ENCODE measurements at regions not wholly inside any gene's neighbourhood (a gene's known extent, or its start where the extent isn't known, plus 50 kb on each side); places are given as distances from the start of the nearest gene placed in this dataset.

DNA sequence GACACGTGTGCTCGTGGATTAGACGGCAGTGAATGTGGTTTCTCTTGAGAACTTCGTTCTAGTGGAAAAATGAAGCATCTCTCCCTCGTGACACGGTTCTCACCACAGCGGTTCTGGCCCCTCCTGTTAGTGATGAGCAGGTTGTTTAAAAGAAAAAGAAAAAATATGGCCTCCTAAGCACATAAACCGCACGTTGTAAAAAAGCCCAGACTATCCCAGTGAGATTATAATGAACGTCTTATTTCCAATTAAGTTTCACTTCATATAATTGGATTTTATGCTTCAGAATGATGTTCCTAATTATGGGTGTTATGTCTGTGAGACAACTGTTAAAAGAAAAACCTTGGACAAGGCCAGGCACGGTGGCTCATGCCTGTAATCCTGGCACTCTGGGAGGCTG, 74.5 kb upstream of the FRMD1 start:
- peaks cover 1 to 5% (median 3%) of the 10 kb centered on the region in 3 donors for H3K27me3 Mint-ChIP-seq (ENCODE audit: low read depth in 3 of 3)
- no peak overlapping the region for H3K4me3 Mint-ChIP-seq
- H3K9me3 Mint-ChIP-seq: no peaks in the 10 kb centered on the region

DNA sequence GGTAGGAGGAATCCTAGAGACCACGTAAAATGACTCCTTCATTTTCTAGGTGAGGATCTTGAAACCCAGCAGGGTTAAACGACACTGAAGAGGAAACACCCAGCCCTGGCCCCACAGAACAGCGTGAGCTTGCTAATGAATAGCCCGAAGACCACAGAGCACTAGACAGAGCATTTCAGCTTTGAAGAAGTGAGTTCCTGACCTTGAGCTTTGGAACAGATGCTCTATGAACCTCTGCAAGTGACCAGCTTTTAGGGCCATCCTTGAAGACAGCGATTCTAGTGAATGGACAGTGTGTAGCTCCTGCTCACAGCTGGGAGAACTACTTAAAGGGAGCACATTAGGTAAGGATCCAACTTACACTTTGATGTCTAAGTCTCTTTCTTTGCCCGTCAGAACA, 74.0 kb upstream of the FRMD1 start:
- no peak overlapping the region for H3K27ac Mint-ChIP-seq
- no peaks in the 10 kb centered on the region for H3K4me1 Mint-ChIP-seq
- H3K9me3 Mint-ChIP-seq: no peaks in the 10 kb centered on the region
- no peak for DNase-seq
- peaks cover 1 to 5% (median 3%) of the 10 kb centered on the region in 3 donors for H3K27me3 Mint-ChIP-seq (ENCODE audit: low read depth in 3 of 3)
- no peak overlapping the region for H3K4me3 Mint-ChIP-seq
- H3K36me3 Mint-ChIP-seq: no peaks in the 10 kb centered on the region

More for the DNA sequence above, 74.5 kb upstream of the FRMD1 start:
- DNase-seq: no peak
- no peak overlapping the region for H3K27ac Mint-ChIP-seq
- H3K4me1 Mint-ChIP-seq: no peaks in the 10 kb centered on the region
- no peaks in the 10 kb centered on the region for H3K36me3 Mint-ChIP-seq

DNA sequence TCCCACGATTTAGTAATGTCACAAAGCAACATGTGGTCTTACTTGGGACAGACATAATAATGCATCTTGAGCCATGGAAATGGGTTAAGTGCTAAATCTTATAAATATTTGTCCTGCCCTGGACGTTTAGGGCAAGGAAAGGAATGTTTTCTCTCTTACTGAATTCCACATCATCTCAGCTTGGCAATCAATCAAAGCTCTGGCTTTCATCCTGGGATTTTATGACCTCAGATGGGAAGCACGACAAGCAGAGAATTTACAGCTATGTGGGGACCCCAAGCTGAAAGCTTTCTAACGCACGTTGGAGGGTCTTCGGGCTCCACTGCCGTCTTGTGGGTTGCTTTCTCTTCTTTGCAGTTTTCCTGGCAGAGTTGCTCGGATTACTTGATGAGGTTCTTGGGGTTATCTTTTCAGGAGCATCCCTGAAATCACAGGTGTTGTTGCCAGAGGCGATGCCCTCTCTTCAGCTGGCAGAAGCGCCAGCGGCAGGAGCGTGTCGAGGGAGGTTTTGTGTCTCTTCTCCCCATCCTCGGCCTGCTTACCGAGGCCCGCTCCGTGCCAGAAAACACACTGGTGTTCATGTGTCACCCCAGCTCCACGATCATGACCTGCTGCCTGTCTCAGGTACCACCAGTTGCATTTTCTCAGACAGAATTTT, 73.4 kb upstream of the FRMD1 start:
- no peak overlapping the region for H3K27ac Mint-ChIP-seq

DNA sequence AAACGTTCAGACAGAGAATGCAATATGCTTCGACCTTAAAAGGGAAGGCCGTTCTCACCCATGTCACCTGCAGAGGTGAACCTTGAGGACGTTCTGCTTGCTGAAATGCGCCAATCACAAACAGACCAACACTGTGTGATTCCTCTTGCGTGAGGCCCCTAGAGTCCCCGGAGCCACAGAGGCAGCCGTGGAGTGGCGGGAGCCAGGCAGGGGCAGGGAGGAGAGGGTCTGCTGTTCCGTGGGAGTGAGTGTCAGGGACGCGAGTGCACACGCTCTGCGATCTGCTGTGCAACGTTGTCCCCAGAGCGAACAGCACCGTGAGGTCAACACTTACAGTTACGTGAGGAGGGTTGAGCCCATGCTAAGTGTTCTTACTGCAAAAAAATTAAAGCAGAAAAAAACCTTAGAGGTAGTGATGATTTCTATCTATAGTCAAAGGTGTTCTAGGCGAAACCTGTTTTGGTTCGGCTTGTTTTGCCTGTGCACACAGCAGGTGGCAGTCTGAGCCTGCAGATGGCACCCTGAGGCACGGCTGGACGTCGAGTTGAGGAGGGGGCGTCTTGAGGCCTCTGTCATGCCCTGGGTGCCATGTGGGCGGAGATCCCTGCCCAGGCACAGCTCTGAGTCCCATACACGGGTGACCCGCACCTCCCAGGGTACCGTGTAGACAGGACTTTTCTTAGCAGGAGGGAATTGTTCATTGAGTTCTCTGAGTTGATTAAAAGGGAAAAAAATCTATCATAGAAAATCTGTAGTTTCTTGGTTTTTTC, 71.7 kb upstream of the FRMD1 start:
- no peaks in the 10 kb centered on the region for H3K4me1 Mint-ChIP-seq
- DNase-seq: no peak
- H3K9me3 Mint-ChIP-seq: no peaks in the 10 kb centered on the region
- no peaks in the 10 kb centered on the region for H3K36me3 Mint-ChIP-seq
- peak overlapping the region in 1 of 6 donors; percentile 61 for H3K27ac Mint-ChIP-seq
- peaks cover 1 to 6% (median 3%) of the 10 kb centered on the region in 3 donors for H3K27me3 Mint-ChIP-seq (ENCODE audit: low read depth in 3 of 3)
- H3K4me3 Mint-ChIP-seq: no peak overlapping the region

More for the DNA sequence above, 73.4 kb upstream of the FRMD1 start:
- H3K36me3 Mint-ChIP-seq: no peaks in the 10 kb centered on the region
- no peaks in the 10 kb centered on the region for H3K9me3 Mint-ChIP-seq
- H3K4me3 Mint-ChIP-seq: no peak overlapping the region
- DNase-seq: no peak
- H3K27me3 Mint-ChIP-seq (ENCODE audit: low read depth in 3 of 3): peaks cover 1 to 6% (median 3%) of the 10 kb centered on the region in 3 donors
- no peaks in the 10 kb centered on the region for H3K4me1 Mint-ChIP-seq

DNA sequence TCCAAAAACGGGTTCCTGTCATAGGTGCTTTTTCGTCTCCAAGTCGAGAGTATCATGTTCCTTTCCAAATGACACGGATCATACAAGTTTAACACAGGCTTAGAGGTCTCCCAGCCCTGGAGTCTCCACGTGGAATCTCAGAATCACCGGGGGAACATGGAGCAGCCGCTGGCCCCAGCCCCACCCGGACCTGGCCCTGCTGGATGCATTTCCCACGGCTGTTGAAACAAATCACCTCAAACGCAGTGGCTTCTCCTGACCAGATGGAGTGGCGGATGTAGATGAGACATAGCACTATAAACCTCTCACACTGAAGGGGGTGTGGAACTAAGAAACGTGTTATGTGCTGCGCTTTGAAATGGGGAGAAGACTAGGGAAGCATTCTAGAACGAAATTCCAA, 70.0 kb upstream of the FRMD1 start:
- peaks cover 1 to 11% (median 3%) of the 10 kb centered on the region in 3 donors for H3K27me3 Mint-ChIP-seq (ENCODE audit: low read depth in 3 of 3)
- H3K36me3 Mint-ChIP-seq: no peaks in the 10 kb centered on the region
- H3K4me1 Mint-ChIP-seq: no peaks in the 10 kb centered on the region
- H3K27ac Mint-ChIP-seq: no peak overlapping the region
- no peak overlapping the region for H3K4me3 Mint-ChIP-seq
- H3K9me3 Mint-ChIP-seq: no peaks in the 10 kb centered on the region
- DNase-seq: no peak

DNA sequence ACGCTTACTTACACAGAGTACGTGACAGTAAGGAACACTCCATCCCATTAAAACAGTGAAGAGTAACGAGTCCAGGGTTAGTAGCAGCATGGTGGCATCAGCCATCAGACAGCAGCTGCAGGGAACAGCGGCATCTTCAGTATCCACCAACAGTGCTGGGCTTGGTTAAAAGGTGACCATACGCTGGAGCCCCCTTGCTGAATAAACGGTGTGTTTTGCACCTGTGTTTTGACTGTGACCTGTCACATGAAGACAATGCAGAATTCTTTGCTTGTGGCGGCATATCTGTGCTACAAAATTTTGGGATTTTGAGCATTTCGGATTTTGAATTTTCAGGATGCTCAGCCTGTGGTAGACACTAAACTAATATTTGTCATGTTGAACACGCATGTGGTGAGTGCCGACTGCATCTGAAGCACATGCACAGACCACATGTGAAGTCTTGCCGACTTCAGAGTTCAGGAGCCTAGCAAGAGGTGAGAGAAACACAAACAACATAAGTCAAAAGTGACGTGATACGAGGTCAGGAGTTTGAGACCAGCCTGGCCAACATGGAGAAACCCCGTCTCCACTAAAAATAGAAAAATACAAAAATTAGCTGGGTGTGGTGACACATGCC, 69.3 kb upstream of the FRMD1 start:
- Mint-ChIP-seq H3K27me3 (ENCODE audit: low read depth in 3 of 3) (peaks cover 1 to 13% (median 3%) of the 10 kb centered on the region in 3 donors), H3K27ac (no peak overlapping the region), H3K36me3 (no peaks in the 10 kb centered on the region), H3K4me1 (no peaks in the 10 kb centered on the region), H3K9me3 (peaks cover 0 to 2% (median 0%) of the 10 kb centered on the region in 6 donors), H3K4me3 (no peak overlapping the region)
- no peak for DNase-seq

DNA sequence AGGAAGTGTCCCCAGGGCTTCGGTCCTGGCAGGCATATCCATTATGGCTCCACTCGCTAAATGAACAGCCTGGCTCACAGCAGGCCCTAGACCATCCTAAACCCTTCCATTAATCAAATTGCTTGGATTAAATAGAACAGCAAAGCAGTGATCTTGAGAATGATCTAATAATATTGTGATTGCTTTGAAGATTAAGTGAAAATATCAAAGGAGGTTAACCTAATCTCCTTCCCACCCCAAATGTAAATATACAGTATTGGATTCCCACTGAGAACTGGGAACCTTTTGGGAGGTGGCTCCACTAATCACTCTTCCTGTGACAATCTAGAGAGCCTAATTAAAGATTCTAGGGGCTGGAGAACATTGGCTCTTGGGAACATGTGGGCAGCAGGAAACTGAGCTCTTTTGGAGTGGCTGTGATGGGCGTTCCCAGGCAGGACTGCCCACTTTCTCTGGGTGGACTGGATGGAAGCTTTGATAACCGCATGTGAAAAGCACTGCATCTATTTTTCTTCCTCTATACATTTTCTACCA, 68.3 kb upstream of the FRMD1 start:
- peaks cover 1 to 13% (median 3%) of the 10 kb centered on the region in 3 donors for H3K27me3 Mint-ChIP-seq (ENCODE audit: low read depth in 3 of 3)
- no peak overlapping the region for H3K4me3 Mint-ChIP-seq
- DNase-seq: no peak
- H3K27ac Mint-ChIP-seq: no peak overlapping the region
- no peaks in the 10 kb centered on the region for H3K4me1 Mint-ChIP-seq
- H3K36me3 Mint-ChIP-seq: no peaks in the 10 kb centered on the region
- peaks cover 0 to 2% (median 0%) of the 10 kb centered on the region in 6 donors for H3K9me3 Mint-ChIP-seq

DNA sequence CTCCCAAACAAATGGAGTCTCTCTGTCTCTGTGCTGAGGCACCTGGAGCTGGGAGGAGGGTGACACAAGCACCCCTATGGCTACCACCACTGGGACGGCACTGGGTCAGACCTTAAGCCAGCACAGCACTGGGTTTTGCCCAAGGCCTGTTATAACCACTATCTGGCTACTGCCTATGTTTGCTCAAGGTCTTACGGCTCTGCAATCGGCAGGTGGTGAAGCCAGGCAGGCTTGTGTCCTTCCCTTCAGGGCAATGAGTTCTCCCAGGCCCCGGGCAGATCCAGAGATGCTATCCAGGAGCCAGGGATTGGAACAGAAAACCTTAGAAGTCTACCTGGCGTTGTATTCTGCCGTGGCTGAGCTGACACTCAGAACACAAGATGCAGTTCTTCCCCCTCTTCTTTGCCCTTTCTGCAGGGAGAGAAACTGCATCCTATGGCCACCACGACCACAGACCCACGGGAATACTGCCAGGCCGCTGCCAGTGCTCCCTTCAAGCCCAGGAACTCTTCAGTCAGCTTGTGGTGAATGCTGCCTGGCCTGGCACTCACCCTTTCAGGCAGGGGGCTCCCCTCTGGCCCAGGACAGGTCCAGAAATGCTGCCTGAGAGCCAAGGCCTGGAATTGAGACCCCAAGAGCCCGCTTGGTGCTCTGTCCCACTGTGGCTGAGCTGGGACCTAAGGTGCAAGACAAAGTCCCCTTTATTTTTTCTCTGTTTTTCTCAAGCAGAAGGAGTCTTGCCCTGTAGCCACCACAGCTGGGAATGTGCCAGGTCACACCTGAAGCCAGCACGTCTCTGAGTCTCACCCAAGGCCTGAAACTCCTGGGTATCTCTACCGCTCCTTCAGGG, 67.0 kb upstream of the FRMD1 start:
- no peak overlapping the region for H3K27ac Mint-ChIP-seq
- no peaks in the 10 kb centered on the region for H3K4me1 Mint-ChIP-seq
- peaks cover 1 to 15% (median 5%) of the 10 kb centered on the region in 3 donors for H3K27me3 Mint-ChIP-seq (ENCODE audit: low read depth in 3 of 3)
- H3K9me3 Mint-ChIP-seq: peaks cover 0 to 2% (median 0%) of the 10 kb centered on the region in 6 donors
- H3K4me3 Mint-ChIP-seq: no peak overlapping the region
- no peak for DNase-seq
- no peaks in the 10 kb centered on the region for H3K36me3 Mint-ChIP-seq

DNA sequence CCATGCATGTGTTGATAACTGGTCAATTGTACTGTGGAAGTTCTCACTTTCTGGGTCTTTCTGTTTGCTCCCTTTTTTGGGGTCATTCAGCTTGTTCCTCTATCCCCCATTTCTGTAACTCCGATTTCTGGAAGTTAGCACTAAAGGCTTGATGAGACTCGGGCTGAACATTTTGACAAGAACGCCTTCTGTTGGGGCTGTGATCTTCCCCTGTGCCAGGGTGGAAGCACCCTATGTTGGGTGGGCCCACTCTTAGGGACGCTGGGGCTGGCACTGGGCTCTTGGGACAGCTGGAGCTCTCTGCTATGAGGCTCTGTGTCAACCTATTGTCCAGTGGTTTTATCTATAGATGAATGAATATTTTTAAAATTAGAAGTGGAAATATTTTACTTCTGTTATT, 60.1 kb upstream of the FRMD1 start:
- Mint-ChIP-seq H3K27me3 (ENCODE audit: low read depth in 3 of 3) (peaks cover 3 to 11% (median 4%) of the 10 kb centered on the region in 3 donors), H3K9me3 (peaks cover 0 to 2% (median 0%) of the 10 kb centered on the region in 6 donors), H3K36me3 (no peaks in the 10 kb centered on the region), H3K27ac (no peak overlapping the region), H3K4me3 (no peak overlapping the region), H3K4me1 (no peaks in the 10 kb centered on the region)
- DNase-seq: no peak

DNA sequence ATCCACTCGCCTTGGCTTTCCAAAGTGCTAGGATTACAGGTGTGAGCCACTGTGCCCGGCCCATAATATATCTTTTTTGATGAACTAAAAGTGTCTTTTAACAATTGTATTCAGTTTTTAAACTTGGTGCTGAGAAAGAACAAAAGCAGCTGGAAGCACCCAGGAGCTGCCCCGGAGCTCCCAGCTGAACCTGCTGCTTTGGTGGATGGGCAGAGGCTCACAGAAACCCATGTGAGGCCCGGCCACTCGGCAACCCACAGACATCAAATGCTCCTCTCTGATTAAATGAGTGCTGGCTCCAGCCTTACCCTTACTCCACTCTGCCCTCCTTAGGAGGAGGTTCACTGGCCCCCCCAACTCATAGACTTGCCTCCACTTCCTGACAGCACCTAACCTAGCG, 59.4 kb upstream of the FRMD1 start:
- Mint-ChIP-seq H3K9me3 (peaks cover 0 to 1% (median 0%) of the 10 kb centered on the region in 6 donors), H3K4me3 (no peak overlapping the region), H3K4me1 (no peaks in the 10 kb centered on the region), H3K27me3 (ENCODE audit: low read depth in 3 of 3) (peaks cover 5 to 11% (median 9%) of the 10 kb centered on the region in 3 donors), H3K27ac (no peak overlapping the region), H3K36me3 (no peaks in the 10 kb centered on the region)
- DNase-seq: no peak

DNA sequence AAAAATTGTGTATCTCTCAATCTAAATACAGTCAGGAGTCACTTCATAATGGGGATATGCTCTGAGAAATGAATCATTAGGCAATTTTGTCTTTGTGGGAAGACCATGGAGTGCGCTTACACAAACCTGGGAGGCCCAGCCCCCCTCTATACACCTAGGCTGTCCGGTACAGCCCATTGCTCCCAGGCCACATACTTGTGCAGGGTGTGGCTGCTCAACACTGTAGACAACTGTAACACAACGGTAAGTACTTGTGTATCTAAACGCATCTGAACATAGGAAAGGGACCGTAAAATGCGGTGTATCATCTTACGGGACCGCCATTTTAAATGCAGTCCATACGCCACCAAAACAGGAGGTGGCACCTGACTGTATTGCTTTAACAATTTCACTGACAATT, 58.0 kb upstream of the FRMD1 start:
- no peak overlapping the region for H3K27ac Mint-ChIP-seq
- DNase-seq: no peak
- H3K9me3 Mint-ChIP-seq: peaks cover 0 to 1% (median 0%) of the 10 kb centered on the region in 6 donors
- no peaks in the 10 kb centered on the region for H3K4me1 Mint-ChIP-seq
- peaks cover 9 to 12% (median 9%) of the 10 kb centered on the region in 3 donors for H3K27me3 Mint-ChIP-seq (ENCODE audit: low read depth in 3 of 3)
- H3K4me3 Mint-ChIP-seq: no peak overlapping the region
- no peaks in the 10 kb centered on the region for H3K36me3 Mint-ChIP-seq

DNA sequence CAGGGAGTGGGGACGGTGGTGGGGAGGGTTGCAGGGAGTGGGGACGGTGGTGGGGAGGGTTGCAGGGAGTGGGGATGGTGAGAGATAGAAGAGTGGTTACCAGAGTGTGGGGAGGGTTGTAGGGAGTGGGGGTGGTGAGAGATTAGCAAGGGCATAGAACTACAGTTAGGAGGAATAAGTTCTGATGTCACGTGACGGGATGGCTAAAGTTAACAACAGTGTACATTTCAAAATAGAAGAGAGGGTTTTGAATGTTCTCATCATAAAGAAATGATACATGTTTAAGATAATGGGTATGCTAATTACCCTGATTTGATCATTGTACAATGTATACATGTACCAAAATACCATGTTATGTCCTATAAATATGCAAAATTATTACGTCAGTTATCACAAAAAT, 57.6 kb upstream of the FRMD1 start:
- Mint-ChIP-seq H3K4me3 (no peak overlapping the region), H3K27me3 (ENCODE audit: low read depth in 3 of 3) (peaks cover 7 to 13% (median 9%) of the 10 kb centered on the region in 3 donors), H3K9me3 (peaks cover 0 to 1% (median 0%) of the 10 kb centered on the region in 6 donors), H3K4me1 (no peaks in the 10 kb centered on the region), H3K36me3 (no peaks in the 10 kb centered on the region), H3K27ac (no peak overlapping the region)
- no peak for DNase-seq

DNA sequence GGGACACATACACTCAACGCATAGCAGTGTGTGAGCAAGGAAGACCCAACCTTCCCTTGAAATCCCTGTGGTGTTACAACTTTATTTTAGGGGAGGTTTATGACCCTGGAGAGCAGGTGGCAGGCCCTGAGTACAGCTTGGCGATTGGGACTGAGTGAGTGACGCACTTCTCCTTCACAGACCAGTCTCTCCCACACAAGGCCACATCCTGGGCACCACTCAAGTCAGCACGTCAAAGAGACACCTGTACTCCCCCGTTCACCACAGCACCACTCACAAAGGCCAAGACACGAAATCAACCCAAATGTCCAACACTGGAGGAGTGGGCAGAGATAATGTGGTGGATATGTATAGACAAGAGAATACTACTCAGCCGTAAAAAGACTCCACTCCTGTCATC, 57.0 kb upstream of the FRMD1 start:
- Mint-ChIP-seq H3K36me3 (no peaks in the 10 kb centered on the region), H3K4me1 (no peaks in the 10 kb centered on the region), H3K27ac (no peak overlapping the region), H3K9me3 (peaks cover 0 to 1% (median 0%) of the 10 kb centered on the region in 6 donors), H3K27me3 (ENCODE audit: low read depth in 3 of 3) (peaks cover 9 to 19% (median 11%) of the 10 kb centered on the region in 3 donors), H3K4me3 (no peak overlapping the region)
- no peak for DNase-seq
